Loucy (cell line): ENCODE measurements at regions not wholly inside any gene's neighbourhood (a gene's known extent, or its start where the extent isn't known, plus 50 kb on each side); places are given as distances from the start of the nearest gene placed in this dataset.

Source experiments
- CTCF ChIP-seq: fragments of 200-600 bp; sonication (generic); conservative IDR thresholded peaks from 2 replicates; pipeline ENCODE4 v1.5.1; 2014; ENCODE audit warnings: mild to moderate bottlenecking, antibody characterized with exemption, low read length
- EZH2phosphoT487 ChIP-seq: fragments of 200-600 bp; IDR thresholded peaks from 2 replicates; pipeline ENCODE4 v1.6.1; 2018; ENCODE audit warnings: antibody characterized with exemption, mild to moderate bottlenecking, moderate library complexity, borderline replicate concordance

- TF ChIP-seq CTCF (no peak), EZH2phosphoT487 (no peak)
These were observed 619.7 kb upstream of the AGTR1 start for GRCh38 chr3:148077965-148078364.
